Muscle layer of colon (tissue), 2 donors: ENCODE measurements at regions not wholly inside any gene's neighbourhood (a gene's known extent, or its start where the extent isn't known, plus 50 kb on each side); places are given as distances from the start of the nearest gene placed in this dataset.

Experiments used
- H3K27ac ChIP-seq: one replicate; pipeline ENCODE4 v1.7.0; 2013; ENCODE audit warnings: low read depth, mild to moderate bottlenecking, low read length, moderate library complexity
- H3K27me3 ChIP-seq, 2 donors: one replicate each; pipeline ENCODE4 v1.7.0; 2013; ENCODE audit warnings: low read length in 2 of 2, mild to moderate bottlenecking in 2 of 2; ENCODE audit not compliant: insufficient read depth in 2 of 2, control insufficient read depth in 1 of 2
- H3K36me3 ChIP-seq: one replicate; pipeline ENCODE4 v1.7.0; 2013; ENCODE audit warnings: mild to moderate bottlenecking, low read length; ENCODE audit not compliant: insufficient read depth
- H3K4me1 ChIP-seq: one replicate; pipeline ENCODE4 v1.7.0; 2013; ENCODE audit warnings: mild to moderate bottlenecking, low read length; ENCODE audit not compliant: insufficient read depth
- H3K4me3 ChIP-seq, 2 donors: one replicate each; pipeline ENCODE4 v1.7.0; 2013; ENCODE audit warnings: low read length in 2 of 2, low read depth in 1 of 2, mild to moderate bottlenecking in 1 of 2, moderate library complexity in 1 of 2
- H3K9ac ChIP-seq: one replicate; pipeline ENCODE4 v1.7.0; 2013; ENCODE audit warnings: low read length
- H3K9me3 ChIP-seq: one replicate; pipeline ENCODE4 v1.7.0; 2013; ENCODE audit warnings: mild to moderate bottlenecking, low read length
- donor health status: abdominal sarcoma.
- donor health status: Adenocarcinoma of cecum.

DNA sequence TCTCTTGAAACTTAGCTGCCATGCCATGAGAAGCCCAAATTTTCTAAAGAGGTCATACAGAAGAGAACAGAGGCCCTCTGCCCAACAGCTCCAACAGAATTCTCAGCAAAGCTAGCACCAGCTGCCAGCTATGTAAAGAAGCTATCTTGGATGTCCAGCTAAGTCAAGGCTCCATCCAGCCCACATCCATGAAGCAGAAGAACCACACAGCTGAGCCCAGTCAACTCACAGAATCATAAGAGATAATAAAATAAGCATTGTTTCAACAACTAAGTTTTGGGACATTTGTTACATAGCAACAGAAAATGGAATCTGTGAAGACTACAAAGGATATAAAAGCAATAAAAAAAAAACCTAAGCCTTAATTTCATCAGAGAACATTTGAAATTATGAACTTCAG lies 434.3 kb downstream of the TXNL1 start:
- Histone ChIP-seq H3K36me3 (no peaks in the 10 kb centered on the region), H3K27ac (no peak overlapping the region), H3K27me3 (no peaks in the 10 kb centered on the region), H3K4me1 (no peaks in the 10 kb centered on the region), H3K9me3 (no peaks in the 10 kb centered on the region), H3K4me3 (no peak overlapping the region), H3K9ac (no peak overlapping the region)

GRCh38 chr18:56202678-56203077 lies 435.7 kb downstream of the TXNL1 start:
- H3K36me3 ChIP-seq: no peaks in the 10 kb centered on the region
- no peak overlapping the region for H3K4me3 ChIP-seq
- no peaks in the 10 kb centered on the region for H3K4me1 ChIP-seq
- no peaks in the 10 kb centered on the region for H3K9me3 ChIP-seq
- no peak overlapping the region for H3K27ac ChIP-seq
- no peaks in the 10 kb centered on the region for H3K27me3 ChIP-seq
- no peak overlapping the region for H3K9ac ChIP-seq

DNA sequence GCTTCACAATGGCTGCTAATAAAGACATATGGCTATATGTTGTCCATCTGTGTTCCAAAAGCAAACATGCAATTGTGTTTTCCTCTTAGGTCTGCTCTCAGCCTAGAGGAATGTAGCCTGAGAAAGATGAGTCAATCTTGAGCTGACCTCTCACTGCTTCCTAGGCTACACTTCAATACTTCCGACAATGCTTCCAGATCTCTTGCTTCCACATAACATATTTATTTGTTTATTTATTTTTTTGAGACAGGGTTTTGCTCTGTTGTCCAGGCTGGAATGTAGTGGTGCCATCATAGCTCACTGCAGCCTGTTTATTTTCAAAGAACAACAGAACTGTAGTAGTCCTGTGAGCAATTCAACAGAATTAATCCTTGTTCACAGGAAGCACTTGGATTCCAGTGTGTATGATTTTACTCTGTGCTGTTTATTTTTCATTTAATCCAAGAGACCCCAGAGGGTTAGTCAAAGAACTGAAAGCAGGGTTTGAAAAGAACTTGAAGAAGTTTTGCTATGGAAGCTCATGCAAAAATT lies 437.9 kb downstream of the TXNL1 start:
- H3K27me3 ChIP-seq: no peaks in the 10 kb centered on the region
- H3K36me3 ChIP-seq: no peaks in the 10 kb centered on the region
- H3K27ac ChIP-seq: no peak overlapping the region
- no peak overlapping the region for H3K9ac ChIP-seq
- no peaks in the 10 kb centered on the region for H3K4me1 ChIP-seq
- H3K9me3 ChIP-seq: no peaks in the 10 kb centered on the region
- H3K4me3 ChIP-seq: no peak overlapping the region

GRCh38 chr18:56199580-56200330 lies 438.6 kb downstream of the TXNL1 start:
- Histone ChIP-seq H3K4me3 (no peak overlapping the region), H3K27ac (no peak overlapping the region), H3K9me3 (no peaks in the 10 kb centered on the region), H3K4me1 (no peaks in the 10 kb centered on the region), H3K36me3 (no peaks in the 10 kb centered on the region), H3K9ac (no peak overlapping the region), H3K27me3 (no peaks in the 10 kb centered on the region)

GRCh38 chr18:56197241-56197859 lies 441.0 kb downstream of the TXNL1 start:
- H3K9ac ChIP-seq: no peak overlapping the region
- no peaks in the 10 kb centered on the region for H3K36me3 ChIP-seq
- no peak overlapping the region for H3K27ac ChIP-seq
- H3K9me3 ChIP-seq: no peaks in the 10 kb centered on the region
- H3K4me3 ChIP-seq: no peak overlapping the region
- no peaks in the 10 kb centered on the region for H3K27me3 ChIP-seq
- H3K4me1 ChIP-seq: no peaks in the 10 kb centered on the region

GRCh38 chr18:56196495-56197225 lies 441.7 kb downstream of the TXNL1 start:
- Histone ChIP-seq H3K4me3 (no peak overlapping the region), H3K27ac (no peak overlapping the region), H3K4me1 (no peaks in the 10 kb centered on the region), H3K9me3 (no peaks in the 10 kb centered on the region), H3K9ac (no peak overlapping the region), H3K27me3 (no peaks in the 10 kb centered on the region), H3K36me3 (no peaks in the 10 kb centered on the region)

- Histone ChIP-seq H3K4me3 (no peak overlapping the region), H3K27me3 (no peaks in the 10 kb centered on the region), H3K9ac (no peak overlapping the region), H3K9me3 (no peaks in the 10 kb centered on the region), H3K4me1 (no peaks in the 10 kb centered on the region), H3K36me3 (no peaks in the 10 kb centered on the region), H3K27ac (no peak overlapping the region)
These were observed 447.1 kb downstream of the TXNL1 start for GRCh38 chr18:56191334-56191733.

DNA sequence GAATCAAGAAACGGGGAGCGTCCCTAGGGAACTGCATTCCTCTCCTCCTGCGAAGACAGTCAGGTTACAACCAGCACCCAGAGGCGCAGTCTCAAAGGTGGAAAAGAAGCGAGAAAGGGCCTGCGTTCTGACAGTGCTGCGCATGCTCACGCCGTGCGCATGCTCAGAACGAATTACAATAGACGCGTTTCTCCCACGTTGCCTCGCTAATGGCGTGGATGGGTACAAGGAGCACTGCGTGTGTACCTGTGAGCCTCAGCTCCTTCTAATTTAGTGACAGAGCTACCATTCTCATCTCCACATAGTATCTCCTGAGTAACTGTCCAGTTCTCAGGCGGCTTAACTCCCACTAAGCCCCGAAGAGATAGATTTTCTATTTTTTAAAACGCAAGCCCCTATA lies 448.8 kb downstream of the TXNL1 start:
- H3K27ac ChIP-seq: no peak overlapping the region
- H3K9ac ChIP-seq: no peak overlapping the region
- H3K4me3 ChIP-seq: no peak overlapping the region
- H3K36me3 ChIP-seq: no peaks in the 10 kb centered on the region
- H3K4me1 ChIP-seq: no peaks in the 10 kb centered on the region
- no peaks in the 10 kb centered on the region for H3K9me3 ChIP-seq
- no peaks in the 10 kb centered on the region for H3K27me3 ChIP-seq

DNA sequence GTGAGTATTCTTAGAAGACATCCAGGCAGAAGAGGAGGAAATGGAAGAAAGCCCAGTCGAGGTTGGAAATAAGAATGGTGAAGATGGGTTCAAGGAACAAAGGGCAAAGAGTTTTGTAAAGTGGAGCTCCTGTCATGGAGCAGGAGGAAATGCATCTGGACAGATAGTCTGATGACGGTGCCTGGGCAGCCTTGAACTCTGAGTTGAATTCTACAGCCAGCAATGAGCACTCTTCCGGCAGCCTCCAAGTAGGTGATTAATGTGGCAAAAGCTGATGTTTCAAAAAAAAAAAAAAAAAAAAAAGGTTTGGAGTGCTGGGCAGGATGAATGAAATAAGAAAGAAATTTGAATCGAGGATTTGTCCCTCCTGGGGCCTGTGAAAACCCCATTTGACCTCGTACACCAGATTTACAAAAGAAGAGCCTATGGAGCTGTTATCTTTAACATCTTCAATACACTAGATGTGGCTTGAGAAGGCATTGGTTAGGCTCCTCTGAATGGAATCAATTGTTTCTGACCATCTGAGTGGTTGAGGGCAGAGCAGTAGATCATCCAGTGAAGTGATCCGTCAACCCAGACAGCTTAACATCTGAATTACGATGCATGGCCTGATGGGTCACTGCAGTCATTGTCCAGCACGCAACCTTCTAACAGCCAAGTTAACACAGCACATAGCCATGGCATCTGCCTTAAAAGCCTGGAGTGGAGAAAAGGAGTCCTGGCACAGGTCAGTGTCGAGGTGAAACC lies 449.7 kb downstream of the TXNL1 start:
- H3K9me3 ChIP-seq: no peaks in the 10 kb centered on the region
- no peaks in the 10 kb centered on the region for H3K4me1 ChIP-seq
- no peak overlapping the region for H3K9ac ChIP-seq
- H3K27ac ChIP-seq: no peak overlapping the region
- no peaks in the 10 kb centered on the region for H3K36me3 ChIP-seq
- no peaks in the 10 kb centered on the region for H3K27me3 ChIP-seq
- H3K4me3 ChIP-seq: no peak overlapping the region

DNA sequence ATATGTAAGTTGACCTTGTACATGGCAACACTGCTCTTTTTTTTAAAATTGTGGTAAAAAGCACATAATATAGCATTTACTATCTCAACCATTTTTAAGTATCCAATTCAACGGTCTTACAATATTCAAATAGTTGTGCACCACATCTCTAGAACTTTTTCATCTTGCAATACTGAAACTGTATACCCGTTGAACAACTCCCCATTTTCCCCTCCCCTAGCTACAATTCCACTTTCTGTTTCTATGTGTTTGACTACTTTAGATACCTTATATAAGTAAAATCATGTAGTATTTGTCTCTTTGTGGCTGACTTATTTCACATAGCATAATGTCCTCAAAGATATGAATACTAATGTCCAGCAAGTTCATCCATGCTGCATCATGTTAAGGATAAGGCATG lies 452.1 kb downstream of the TXNL1 start:
- H3K4me3 ChIP-seq: no peak overlapping the region
- no peaks in the 10 kb centered on the region for H3K36me3 ChIP-seq
- H3K27me3 ChIP-seq: no peaks in the 10 kb centered on the region
- no peaks in the 10 kb centered on the region for H3K9me3 ChIP-seq
- H3K4me1 ChIP-seq: no peaks in the 10 kb centered on the region
- H3K9ac ChIP-seq: no peak overlapping the region
- H3K27ac ChIP-seq: no peak overlapping the region

DNA sequence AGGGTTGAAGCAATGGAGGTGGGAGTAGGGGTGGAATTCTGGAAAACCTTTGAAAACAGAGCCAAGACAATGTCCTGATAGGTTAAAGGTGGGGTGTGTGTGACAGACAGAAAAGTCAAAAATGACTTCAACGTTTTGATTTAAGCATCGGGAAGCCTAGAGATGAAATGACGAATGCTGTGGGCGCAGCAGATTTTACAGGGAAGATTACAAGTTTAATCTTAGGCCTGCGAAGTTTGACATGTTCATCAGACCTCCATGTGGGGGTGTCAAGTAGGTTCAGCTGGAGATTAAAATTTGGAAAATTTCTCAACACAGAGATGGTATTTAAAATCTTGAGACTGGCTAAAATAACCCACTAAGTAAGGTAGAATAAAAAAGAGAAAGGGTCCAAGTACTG lies 453.3 kb downstream of the TXNL1 start:
- H3K4me3 ChIP-seq: no peak overlapping the region
- no peaks in the 10 kb centered on the region for H3K4me1 ChIP-seq
- no peak overlapping the region for H3K9ac ChIP-seq
- no peaks in the 10 kb centered on the region for H3K27me3 ChIP-seq
- no peaks in the 10 kb centered on the region for H3K9me3 ChIP-seq
- no peak overlapping the region for H3K27ac ChIP-seq
- H3K36me3 ChIP-seq: no peaks in the 10 kb centered on the region
